Fibroblast of lung (primary cell): ENCODE measurements at regions not wholly inside any gene's neighbourhood (a gene's known extent, or its start where the extent isn't known, plus 50 kb on each side); places are given as distances from the start of the nearest gene placed in this dataset.

ENCODE experiments used
- EZH2 ChIP-seq: IDR thresholded peaks from 2 replicates; pipeline ENCODE4 v1.5.1; 2012; ENCODE audit warnings: low read length, control low read depth, mild to moderate bottlenecking; ENCODE audit errors: missing control alignments
- TF ChIP-seq, protein P1 (sequence below), 2 donors: IDR thresholded peaks in 1 of 2; conservative IDR thresholded peaks in 1 of 2; 1 replicate in 1 of 2; 2 replicates in 1 of 2; pipeline ENCODE4 v1.5.1; 2011 to 2012; ENCODE audit warnings: low read length in 2 of 2, control low read depth in 1 of 2, inconsistent platforms in 1 of 2, low read depth in 1 of 2, mild to moderate bottlenecking in 1 of 2

DNA sequence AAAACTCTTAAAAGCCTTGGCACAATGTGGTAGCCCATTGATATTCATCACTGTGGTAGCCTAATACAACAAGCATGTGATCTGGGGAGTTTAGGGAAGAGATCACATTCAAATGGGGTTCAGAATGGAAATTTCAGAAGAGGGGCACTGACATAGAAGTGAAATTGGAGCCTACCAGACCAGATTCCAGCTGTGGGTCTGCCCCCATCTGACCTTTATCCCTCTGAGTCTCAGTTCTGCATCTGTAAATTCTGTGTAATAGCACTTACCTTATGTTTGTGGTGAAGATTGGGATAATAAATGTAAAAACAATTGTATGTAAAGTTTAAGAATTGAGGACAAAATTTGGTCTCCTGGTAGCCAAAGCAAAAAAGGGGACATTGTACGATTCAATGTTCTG, 320.4 kb upstream of the BOD1L1 start:
- TF ChIP-seq, protein P1, sequence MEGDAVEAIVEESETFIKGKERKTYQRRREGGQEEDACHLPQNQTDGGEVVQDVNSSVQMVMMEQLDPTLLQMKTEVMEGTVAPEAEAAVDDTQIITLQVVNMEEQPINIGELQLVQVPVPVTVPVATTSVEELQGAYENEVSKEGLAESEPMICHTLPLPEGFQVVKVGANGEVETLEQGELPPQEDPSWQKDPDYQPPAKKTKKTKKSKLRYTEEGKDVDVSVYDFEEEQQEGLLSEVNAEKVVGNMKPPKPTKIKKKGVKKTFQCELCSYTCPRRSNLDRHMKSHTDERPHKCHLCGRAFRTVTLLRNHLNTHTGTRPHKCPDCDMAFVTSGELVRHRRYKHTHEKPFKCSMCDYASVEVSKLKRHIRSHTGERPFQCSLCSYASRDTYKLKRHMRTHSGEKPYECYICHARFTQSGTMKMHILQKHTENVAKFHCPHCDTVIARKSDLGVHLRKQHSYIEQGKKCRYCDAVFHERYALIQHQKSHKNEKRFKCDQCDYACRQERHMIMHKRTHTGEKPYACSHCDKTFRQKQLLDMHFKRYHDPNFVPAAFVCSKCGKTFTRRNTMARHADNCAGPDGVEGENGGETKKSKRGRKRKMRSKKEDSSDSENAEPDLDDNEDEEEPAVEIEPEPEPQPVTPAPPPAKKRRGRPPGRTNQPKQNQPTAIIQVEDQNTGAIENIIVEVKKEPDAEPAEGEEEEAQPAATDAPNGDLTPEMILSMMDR (conservative IDR thresholded peaks at IDR 0.05 in 1 of 2, IDR thresholded peaks at IDR 0.05 in 1 of 2; ENCODE audit: low read depth in 1 of 2, low read length in 2 of 2): no peak
- TF ChIP-seq EZH2: no peak
